Prostate gland (tissue), 2 donors: ENCODE measurements at regions not wholly inside any gene's neighbourhood (a gene's known extent, or its start where the extent isn't known, plus 50 kb on each side); places are given as distances from the start of the nearest gene placed in this dataset.

Experiments
- DNase-seq: peaks from one replicate; pipeline ENCODE4 v3.0.0-alpha.2; 2019; ENCODE audit warnings: low spot score
- H3K27ac ChIP-seq, 2 donors: fragments of 200-600 bp; sonication (generic); 2 replicates each; pipeline ENCODE4 v1.5.1; 2017 to 2019
- H3K27me3 ChIP-seq: fragments of 200-600 bp; sonication (generic); replicated peaks from 2 replicates; pipeline ENCODE4 v1.5.1; 2019; ENCODE audit not compliant: insufficient read depth
- H3K36me3 ChIP-seq, 2 donors: fragments of 200-600 bp; sonication (generic); 1 replicate in 1 of 2; 2 replicates in 1 of 2; pipeline versions ENCODE4 v1.5.1 to v1.8.1; 2017 to 2019
- H3K4me1 ChIP-seq: fragments of 200-600 bp; sonication (generic); replicated peaks from 2 replicates; pipeline ENCODE4 v1.5.1; 2019
- H3K4me3 ChIP-seq, 2 donors: fragments of 200-600 bp; sonication (generic); 2 replicates each; pipeline ENCODE4 v1.5.1; 2017 to 2019
- H3K9me3 ChIP-seq: fragments of 200-600 bp; sonication (generic); 2 replicates; pipeline ENCODE4 v1.5.1; 2017
- POLR2A ChIP-seq: fragments of 450-650 bp; IDR thresholded peaks from one replicate; pipeline ENCODE4 v1.6.1; 2016; ENCODE audit warnings: antibody characterized with exemption, mild to moderate bottlenecking
- POLR2AphosphoS5 ChIP-seq: sonication (generic); formaldehyde crosslinking; IDR thresholded peaks from one replicate; pipeline ENCODE4 v1.6.1; 2017; ENCODE audit warnings: antibody characterized with exemption
- WGBS: methylation state at CpG from one replicate; pipeline ENCODE4 v1.1.5; 2018; 5-methylcytosine and 5-hydroxymethylcytosine counted together
- intact Hi-C: fragments of 100-400 bp; cut with DNase I; formaldehyde crosslinking; loops from one replicate; pipeline ENCODE4 v1.14.2; 2022
- TF ChIP-seq, protein P1 (sequence below), 4 experiments: fragments of 200-600 bp in 2 of 4; fragments of 450-650 bp in 2 of 4; sonication (generic) in 2 of 4; IDR thresholded peaks; 1 replicate in 3 of 4; 2 replicates in 1 of 4; pipeline ENCODE4 v1.5.1; 2016 to 2019; ENCODE audit warnings: antibody characterized with exemption in 4 of 4, mild to moderate bottlenecking in 2 of 4, moderate library complexity in 2 of 4

DNA sequence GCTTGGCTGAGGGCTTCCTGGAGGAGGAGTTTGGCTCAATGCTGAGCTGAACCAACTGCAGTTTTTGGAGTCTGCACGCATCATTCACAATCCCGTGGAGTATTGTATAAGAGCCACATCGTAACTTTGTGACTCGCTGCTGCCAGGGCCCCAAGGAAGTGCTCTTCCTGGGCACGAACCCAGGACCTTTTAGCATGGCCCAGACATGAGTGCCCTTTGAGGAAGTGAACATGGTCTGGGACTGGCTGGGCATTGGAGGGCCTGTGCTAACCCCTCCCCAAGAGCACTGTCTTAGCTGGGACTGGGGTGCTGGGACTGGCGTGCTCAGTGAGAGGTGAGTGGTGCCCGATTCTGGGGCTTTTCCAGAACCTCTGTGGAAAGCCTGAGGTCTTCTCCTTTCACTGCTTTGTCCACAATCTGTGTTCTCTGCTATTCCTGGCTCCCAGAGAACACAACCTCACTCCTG, 88.6 kb downstream of the LIPG start:
- H3K27ac ChIP-seq = no peak overlapping the region
- intact Hi-C loops = no loop called here

GRCh38 chr18:49648811-49649210, 87.0 kb downstream of the LIPG start:
- Histone ChIP-seq H3K4me1 (no peaks in the 10 kb centered on the region), H3K9me3 (no peaks in the 10 kb centered on the region), H3K4me3 (no peak overlapping the region), H3K27me3 (no peaks in the 10 kb centered on the region), H3K36me3 (no peaks in the 10 kb centered on the region), H3K27ac (no peak overlapping the region)
- DNase-seq = no peak
- TF ChIP-seq POLR2AphosphoS5 (no peak), POLR2A (no peak)
- TF ChIP-seq, protein P1, sequence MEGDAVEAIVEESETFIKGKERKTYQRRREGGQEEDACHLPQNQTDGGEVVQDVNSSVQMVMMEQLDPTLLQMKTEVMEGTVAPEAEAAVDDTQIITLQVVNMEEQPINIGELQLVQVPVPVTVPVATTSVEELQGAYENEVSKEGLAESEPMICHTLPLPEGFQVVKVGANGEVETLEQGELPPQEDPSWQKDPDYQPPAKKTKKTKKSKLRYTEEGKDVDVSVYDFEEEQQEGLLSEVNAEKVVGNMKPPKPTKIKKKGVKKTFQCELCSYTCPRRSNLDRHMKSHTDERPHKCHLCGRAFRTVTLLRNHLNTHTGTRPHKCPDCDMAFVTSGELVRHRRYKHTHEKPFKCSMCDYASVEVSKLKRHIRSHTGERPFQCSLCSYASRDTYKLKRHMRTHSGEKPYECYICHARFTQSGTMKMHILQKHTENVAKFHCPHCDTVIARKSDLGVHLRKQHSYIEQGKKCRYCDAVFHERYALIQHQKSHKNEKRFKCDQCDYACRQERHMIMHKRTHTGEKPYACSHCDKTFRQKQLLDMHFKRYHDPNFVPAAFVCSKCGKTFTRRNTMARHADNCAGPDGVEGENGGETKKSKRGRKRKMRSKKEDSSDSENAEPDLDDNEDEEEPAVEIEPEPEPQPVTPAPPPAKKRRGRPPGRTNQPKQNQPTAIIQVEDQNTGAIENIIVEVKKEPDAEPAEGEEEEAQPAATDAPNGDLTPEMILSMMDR (IDR thresholded peaks at IDR 0.05) = no peak
- intact Hi-C loops = no loop called here
- WGBS = 76% methylated on average over 3 of the region's 3 CpGs

More for the DNA sequence above, 88.6 kb downstream of the LIPG start:
- no peak for TF ChIP-seq POLR2AphosphoS5
- TF ChIP-seq, protein P1 (IDR thresholded peaks at IDR 0.05) = no peak
- no peak for TF ChIP-seq POLR2A
- H3K4me3 ChIP-seq = no peak overlapping the region
- H3K4me1 ChIP-seq = no peaks in the 10 kb centered on the region
- H3K36me3 ChIP-seq = no peaks in the 10 kb centered on the region
- WGBS = 31% methylated on average over 7 of the region's 7 CpGs
- no peaks in the 10 kb centered on the region for H3K9me3 ChIP-seq
- no peak for DNase-seq
- no peaks in the 10 kb centered on the region for H3K27me3 ChIP-seq
